ENCODE measurements at regions not wholly inside any gene's neighbourhood (a gene's known extent, or its start where the extent isn't known, plus 50 kb on each side); places are given as distances from the start of the nearest gene placed in this dataset.
"Not testable (repeated sequence)": the region's sequence is repeated elsewhere in the genome, so short reads cannot be mapped to it uniquely, and the experiment has no call there.

DNA sequence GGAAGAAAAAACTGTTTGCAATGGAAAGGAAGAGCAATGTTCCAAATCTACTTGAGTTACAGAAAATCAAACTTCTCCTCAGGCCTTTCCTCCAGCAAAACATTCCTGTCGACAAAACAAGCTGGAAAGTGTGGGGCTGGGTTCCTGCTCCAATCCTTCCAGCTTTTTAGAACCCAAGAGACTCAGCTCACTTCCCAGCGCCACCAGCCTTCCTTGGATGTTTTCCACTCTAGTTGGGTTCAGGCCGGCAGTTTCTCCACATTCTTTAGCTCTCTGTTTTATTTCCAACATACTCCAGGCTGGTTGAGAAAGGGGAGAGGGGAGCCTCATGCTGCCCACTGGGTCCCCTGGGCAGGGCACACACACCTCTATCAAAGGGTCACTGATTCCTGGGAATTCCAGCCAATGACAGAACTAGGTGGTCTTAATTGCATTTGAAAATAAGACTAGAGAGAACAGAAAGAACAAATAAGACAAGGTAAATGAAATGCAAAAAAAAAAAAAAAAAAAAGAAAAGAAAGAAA lies 287.5 kb upstream of the FRG1 start:
- FAIRE-seq = not testable (repeated sequence)

DNA sequence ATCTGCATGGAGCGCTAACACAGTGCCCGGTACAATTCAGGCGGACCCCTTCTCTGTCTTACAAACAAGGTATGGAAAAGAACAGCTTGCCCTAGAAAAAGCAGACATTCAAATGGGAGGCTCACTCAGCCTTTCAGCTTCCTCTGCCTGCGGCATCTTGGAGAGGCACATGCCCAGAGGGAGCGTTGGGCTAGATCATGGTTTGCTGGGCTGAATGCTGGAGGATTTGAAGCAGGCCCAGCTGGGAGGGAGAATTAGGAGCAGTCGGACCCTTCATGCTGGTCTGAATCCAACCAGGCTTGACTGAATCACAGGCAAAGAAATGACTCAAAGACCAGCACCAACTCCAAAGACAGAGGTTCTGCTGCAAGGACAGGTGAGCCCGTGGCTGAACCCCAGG lies 286.7 kb upstream of the FRG1 start:
- FAIRE-seq = not testable (repeated sequence)

DNA sequence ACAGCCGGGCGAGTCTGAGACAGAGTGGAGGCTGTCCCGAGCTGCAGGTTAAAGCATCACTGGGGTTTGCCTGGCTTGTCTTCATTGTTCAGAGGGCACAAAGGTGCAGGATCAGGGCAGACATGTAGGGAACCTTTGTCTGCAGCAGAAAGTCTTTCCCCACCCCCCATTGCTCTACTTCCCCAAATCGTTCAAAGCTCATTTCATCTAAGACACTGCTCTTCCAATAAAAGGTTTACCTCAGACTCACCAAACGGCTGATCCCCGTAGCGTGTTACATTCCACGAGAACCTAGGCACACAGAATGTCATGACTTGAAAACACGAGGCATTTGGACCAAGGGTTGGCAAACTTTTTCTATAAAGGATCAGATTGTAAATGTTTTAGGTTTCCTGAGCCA lies 286.3 kb upstream of the FRG1 start:
- not testable (repeated sequence) for FAIRE-seq

DNA sequence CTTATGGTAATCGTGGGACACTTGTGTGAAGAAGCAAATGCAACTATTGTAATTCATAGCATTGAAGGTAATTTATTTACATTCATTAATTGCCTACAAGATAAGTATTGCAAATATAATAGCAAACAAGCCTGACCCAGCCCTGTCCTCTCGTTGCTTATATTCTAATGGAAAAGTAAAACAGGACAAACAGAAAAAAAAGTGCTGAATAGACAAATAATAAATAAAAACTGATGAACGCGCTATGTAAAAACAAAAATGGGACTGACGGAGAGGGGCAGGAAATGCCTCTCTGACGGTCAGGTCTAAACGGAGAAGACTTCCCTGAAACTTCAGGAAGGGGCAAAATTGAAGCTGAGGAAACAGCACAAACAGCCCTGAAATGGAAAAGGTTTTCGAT lies 284.9 kb upstream of the FRG1 start:
- FAIRE-seq = not testable (repeated sequence)

DNA sequence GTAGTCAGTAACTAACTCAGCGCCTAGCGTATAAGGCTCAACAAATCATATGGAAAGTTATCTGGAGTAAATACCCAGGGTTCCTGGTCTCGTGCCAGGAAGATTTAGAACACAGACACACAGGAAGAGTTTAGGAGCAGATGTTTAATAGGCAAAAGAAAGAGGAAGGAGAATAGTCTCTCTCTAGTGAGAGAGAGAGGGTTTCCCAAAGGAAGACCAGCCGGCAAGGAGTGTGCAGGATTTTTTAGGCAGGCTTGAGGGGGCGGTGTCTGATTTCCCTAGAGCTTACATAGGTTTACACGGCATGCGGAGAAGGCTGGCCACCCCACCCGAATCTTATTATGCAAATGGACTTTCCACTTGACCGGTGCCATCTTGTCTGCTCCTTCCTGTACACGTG lies 284.0 kb upstream of the FRG1 start:
- FAIRE-seq = no peak

DNA sequence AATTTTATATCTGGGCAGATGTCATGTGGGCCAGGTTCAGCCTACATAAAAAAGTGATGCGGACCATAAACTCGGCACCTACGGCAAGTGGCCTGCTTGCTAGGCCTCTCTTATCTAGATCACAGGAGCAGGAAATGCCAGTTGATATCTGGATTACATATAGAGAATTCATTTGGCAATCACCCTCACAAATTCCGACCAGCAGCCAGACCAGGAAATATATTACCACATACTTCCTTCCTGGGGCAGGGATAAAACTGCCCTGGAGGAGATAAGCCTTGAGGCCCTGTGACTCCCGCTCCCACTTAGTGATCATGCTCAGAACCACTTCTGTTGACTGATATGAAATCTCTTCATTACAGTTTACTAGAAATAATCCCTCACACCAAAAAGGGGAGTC lies 282.4 kb upstream of the FRG1 start:
- not testable (repeated sequence) for FAIRE-seq

DNA sequence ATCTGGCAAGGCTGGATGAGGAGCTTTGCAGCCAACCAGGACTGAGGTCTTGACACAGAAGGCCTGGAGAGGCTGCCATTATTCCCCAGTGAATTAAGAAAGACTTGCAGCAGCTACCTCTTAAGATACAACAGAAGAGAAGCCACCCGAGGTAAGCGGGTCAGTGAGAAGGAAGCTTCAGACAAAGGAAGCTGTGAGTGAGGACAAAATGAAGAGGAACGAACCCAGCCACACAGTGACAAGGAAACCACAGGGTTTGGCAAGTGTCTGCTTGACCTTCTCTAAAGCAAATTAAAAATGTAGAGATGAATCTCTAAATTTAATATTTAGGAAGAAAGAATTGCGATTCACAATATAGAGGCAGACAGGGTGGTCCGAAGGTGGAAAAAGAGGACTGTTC lies 281.8 kb upstream of the FRG1 start:
- not testable (repeated sequence) for FAIRE-seq

DNA sequence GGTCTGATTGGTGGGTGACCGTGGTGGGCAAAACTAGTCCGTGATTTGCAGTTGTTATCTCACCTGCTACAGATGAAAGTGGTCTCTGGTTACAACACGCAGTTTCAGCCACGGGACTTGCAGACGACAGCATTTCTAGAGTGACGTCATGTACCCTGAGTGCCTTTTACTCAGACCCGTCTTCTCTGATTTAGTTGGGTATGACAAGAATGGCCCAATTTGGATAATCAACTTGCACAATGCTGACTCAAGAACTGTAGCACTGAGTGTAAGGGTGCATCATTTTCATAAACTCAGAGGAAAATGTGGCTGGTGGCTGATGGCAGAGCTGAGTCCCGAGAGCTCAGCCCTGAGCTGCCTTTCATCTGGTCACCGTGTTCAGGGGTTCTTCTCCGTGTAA lies 281.4 kb upstream of the FRG1 start:
- no peak for FAIRE-seq

DNA sequence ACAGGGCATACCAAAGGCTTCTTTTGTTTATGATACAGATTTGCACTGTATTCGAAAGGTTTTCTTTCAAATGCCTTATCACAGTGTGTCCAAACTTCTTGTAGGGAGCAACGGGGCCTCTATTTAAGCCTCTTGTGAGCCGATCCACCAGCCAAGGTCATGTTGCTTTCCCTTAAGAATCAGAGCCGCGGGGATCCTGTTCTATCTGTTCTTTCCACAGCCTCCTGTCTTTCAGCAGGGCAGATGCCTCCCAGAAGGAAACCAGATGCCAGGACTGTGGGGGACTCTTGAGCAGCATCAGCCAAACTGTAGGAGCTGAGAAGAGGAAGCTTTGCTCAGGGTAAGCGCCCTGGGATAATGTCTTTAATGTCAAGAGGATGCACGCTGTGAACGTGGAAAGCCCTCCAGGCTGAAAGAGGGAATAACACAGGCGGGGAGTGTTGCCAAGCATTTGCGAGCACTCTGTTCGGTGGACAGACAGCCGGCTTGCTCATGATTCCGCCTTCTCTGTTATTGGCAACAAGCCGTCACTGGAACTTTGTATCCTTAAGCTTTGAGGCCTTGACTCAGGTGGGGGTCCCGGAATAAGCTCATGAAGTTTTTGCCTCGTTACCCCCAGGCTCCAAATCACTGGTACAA lies 279.8 kb upstream of the FRG1 start:
- FAIRE-seq = no peak

DNA sequence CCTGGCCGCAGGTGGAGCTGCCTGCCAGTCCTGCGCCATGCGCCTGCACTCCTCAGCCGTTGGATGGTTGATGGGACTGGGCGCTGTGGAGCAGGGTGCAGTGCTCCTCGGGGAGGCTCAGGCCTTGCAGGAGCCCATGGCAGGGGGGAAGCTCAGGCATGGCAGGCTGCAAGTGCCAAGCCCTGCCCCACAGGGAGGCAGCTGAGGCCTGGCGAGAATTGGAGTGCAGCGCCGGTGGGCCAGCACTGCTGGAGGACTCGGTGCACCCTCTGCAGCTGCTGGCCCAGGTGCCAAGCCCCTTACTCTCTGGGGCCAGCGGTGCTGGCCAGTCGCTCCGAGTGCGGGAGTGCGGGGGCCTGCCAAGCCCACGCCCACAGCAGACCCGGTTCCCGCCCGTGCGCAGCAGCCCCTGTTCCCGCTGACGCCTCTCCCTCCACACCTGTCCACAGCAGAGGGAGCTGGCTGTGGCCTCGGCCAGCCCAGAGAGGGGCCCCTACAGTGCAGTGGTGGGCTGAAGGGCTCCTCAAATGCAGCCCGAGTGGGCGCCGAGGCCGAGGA lies 275.9 kb upstream of the FRG1 start:
- no peak for FAIRE-seq

DNA sequence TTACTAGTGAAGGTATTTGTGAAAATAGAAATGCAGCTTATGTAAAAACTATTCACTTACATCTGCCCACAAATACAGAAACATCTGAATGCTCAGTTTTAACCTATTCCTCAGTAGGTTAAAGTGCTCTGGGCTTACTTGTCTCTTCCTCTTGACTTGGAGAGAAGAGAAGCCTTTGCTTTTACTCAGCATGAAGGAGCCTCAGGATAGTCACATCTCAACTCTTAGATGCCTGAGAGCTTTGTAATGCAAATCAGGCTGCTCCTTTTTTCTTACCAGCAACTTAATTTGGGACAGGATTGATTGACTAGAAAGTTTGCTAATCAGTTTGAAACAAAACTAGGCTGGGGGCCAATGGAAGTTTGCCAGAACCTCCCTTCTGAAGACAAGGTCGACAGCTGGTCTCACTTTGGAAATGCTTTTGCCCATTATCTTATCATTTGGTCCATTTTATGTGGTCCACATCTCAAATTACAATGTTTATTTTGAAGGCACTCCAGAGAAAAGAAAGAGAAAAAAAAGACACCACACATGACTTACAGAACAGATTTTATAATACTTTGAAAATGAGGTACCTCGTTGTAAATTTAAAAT lies 274.9 kb upstream of the FRG1 start:
- not testable (repeated sequence) for FAIRE-seq

DNA sequence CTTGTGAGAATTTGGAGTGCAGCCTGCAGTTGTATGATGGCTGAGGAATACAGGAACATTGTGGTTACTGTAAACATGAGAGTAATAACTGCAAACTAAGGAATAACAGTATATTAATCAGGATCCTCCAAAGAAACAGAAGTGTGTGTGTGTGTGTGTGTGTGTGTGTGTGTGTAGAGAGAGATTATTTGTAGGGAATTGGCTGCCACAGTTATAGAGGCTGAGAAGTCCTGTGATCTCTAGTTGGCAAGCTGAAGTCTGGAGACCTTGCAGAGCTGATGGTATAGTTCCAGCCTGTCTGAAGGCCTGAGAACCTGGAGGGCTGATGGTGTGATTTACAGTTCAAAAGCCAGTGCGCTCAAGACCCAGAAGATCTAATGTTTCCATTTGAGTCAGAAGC lies 273.3 kb upstream of the FRG1 start:
- FAIRE-seq = not testable (repeated sequence)

DNA sequence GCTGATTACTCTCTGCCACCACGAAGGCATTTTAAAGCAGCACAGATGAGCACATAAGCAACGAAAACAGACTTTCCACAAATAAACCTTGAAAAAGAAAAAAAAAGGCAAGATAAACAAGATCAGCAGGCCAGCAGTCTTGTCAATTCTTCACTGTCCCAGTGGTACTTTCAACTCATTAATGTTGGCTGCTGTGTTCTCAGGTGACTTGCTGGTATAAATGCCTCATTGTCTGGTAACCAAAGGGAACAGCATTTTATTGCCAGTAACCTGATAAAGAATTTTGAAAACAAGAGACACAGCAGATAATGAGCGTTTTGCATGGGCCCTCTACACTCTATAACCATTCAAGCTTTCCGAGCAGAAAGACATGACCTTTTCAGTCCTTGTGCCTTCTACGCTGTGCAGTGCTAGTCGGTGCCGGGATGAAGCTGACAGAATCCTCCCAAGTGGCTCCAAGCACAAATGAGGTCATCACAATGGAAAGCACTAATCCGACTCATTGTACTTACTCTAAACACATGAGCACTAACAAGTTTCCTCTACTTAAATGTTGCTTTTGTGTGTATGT lies 242.9 kb upstream of the FRG1 start:
- FAIRE-seq = not testable (repeated sequence)

DNA sequence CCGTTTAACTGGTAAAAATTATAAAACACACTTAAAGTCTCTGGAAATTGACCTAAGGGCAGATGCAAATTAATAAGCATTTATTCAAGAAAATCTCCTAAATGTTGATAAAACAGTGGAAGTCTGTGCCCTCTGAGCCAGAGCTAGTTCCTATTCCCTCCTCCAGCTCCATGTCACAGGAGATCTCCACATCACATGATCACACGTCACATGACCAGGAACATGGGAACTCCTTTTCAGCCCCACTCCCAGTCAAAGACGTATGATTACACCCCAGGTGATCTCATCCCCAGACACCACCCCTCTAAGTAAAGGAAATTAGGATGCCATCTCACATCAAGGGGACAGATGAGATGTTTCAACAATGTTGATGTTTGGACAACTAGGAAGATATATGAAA lies 237.7 kb upstream of the FRG1 start:
- not testable (repeated sequence) for FAIRE-seq

DNA sequence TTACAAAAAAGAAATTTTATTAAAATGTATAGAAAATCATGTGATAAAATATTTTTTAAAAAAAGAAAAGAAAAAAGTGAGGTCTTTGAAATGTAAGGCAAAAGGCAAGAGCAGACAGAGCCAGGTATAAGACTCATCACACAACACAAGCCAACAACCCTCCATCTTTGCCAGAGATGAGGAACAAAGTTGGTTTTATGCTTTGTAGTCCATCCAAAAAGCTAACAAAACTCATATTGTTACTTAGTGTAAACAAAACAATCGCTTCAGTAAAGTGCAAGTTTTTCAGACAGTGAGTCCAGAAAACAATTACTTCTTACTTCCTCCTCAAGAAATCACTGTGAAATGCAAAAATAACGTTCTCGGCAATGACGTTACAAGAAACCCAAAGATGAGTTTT lies 233.9 kb upstream of the FRG1 start:
- not testable (repeated sequence) for FAIRE-seq

DNA sequence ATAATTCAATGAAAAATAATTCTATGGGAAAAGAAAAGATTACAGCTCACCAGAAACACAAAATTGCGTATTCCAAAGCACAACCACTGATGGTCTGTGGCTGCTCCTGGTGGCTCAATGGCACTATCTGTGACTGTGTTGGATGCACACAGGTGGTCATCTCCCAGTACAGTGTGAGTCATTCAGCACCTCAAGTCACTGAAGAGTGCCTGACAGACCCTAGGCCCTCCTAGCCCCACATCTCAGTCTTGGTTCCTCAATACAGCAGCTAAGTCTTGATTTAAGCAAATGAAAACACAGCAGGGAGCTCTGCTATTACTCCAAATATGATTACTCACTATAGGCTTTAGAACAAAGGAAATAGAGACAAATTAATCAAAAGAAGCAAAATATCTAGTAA lies 233.4 kb upstream of the FRG1 start:
- FAIRE-seq = not testable (repeated sequence)

DNA sequence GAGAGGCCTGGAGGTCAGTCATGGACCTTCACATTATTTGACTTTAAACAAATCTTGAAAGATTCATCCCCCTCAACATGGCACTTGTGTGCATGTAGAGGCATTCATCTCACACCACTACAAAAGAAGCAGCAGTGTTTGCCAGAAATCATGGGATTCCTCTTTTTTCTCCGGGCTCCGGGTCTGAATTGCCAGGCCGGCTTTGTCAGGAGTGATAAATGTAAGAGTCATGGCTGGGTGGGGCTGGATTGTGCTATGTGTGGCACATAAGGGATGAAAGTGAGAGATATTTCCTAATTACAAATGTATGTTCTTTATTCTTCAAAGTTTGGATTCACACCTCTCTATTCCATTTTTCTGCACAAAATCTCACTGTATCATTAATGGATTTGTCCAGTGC lies 228.7 kb upstream of the FRG1 start:
- FAIRE-seq = not testable (repeated sequence)

DNA sequence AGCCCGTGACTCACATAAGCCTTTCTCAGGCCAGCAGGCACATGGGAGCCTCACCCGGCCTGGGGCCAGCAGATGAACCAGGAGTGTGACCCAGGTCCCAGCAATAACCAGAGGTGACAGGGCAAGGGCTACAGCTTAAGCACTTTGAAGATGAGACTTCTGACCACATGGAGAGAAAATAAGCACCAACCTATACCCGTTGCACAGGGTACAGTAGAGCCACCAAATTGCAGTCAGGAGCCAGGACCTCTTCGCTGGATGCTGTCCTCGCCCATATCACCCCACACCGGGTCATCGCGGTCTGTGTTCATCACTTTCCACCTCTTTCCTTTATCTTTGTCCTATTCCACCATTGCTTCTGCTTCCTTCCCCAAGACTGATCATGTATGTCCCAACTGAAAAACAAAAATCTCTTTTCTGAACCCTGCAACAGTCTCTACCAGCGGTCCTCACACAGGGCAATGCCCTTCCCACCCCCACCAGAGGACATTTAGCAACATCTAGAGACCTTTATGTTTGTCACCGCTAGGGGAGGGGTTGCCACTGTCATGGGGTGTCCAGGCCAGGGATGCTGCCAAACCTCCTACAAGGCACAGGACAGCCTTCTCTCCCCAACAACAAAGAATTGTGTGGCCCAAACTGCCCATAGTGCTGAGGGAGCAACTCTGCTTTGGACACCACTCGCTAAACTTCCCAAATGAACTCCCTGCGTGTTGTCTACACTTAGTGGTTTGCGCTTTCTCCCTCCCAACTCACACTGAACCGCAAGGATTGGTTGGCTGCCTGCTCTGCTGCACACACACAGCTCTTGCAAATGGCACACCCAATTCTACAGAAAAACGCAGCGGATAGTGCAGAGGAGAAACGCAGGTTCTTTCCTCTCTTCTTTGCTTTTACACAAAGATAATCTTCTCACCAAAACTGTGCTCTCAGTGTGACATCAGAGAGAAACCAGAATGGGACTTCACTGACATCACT lies 219.4 kb upstream of the FRG1 start:
- FAIRE-seq = not testable (repeated sequence)

DNA sequence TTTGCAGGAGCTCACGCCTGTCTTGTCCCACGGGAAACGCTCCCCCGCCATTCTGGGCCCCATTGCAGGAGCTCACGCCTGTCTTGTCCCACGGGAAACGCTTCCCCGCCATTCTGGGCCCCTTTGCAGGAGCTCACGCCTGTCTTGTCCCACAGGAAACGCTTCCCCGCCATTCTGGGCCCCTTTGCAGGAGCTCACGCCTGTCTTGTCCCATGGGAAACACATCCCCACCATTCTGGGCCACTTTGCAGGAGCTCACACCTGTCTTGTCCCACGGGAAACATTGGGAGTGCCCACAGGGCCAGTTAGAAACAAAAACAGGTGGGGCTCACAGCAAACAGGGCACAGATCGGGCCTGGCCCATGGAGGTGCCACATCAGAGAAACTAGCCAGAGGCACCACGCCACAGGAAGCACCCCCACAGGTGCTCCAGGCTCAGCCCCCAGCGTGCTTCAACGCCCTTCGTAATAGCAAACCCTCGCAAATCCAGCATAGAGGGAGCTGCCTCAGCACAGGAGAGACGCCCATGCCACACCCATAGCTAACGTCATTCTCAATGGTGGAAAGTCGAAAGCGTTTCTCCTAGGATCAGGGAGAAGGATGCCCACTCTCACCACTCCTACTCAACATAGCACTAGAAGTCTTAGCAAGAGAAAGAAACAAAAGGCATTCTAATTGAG lies 218.2 kb upstream of the FRG1 start:
- FAIRE-seq = not testable (repeated sequence)

DNA sequence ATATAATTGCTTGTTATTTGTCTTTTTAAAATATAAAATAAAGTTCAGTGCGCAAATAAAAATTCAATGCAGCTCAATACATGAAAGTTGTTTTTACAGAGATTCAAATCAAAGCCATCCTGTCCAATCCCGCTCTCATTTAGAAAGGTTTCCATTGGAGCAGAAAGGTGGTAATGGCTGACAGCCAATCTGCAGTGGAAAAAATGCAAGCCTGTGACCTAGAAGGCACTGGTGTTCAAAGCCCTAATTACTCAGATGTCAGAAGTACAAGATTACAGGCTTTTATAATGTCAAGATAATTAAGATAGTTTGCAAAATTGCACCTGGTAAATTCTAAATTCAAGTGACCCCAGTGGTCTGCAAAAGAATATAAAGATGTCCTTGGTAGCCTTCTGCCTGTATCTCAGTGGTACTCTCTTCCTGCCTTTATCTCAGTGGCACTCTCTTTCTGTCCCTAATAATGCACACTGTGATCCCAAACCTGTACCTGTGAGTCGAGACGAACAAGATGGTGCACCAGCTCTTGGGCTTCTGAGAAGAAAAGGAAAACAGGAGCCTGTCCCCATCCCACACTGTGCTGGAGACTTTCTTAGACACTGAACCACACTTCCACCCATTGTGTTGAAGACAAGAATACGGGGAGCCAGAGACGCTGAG lies 212.6 kb upstream of the FRG1 start:
- not testable (repeated sequence) for FAIRE-seq

DNA sequence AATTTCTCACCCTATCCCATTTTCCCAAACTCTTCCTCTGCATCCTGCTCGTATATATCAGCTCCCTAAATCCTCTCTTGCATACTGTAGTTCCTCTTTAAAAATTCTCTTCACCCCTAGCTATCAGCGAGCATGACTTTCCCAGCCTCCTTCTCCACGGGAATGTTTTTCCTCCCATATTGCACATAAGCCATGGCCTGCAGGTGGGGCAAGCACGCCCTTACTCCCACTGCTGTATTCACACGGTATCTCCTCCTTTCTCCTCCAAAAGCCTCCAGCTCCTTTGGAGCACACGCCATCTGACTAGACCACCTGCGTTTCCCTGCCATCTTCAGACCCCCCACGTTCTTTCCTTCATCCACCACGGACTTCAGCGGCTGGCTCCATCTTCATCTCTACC lies 208.7 kb upstream of the FRG1 start:
- not testable (repeated sequence) for FAIRE-seq

DNA sequence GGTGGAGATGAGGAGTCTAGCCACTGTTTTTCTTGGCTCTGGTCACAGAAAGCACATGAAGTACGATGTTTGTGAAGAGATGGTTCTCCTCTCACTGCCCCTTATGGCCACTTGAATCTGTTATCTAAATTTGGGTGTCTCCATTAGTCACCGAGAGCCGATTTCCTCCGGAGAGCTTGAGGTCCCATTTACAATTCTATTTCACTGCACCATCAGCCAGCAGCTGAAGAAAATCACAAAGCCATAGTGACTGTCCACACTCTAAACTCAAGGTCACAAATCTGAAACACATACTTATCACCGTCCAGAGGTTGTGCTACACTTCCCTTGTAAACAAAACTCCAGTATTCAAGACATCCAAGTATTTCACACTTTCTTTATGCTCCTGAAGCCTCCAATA lies 207.2 kb upstream of the FRG1 start:
- FAIRE-seq = not testable (repeated sequence)
